Right atrium auricular region (tissue), 2 donors: ENCODE measurements at regions not wholly inside any gene's neighbourhood (a gene's known extent, or its start where the extent isn't known, plus 50 kb on each side); places are given as distances from the start of the nearest gene placed in this dataset.

Source experiments
- DNase-seq: peaks from one replicate; pipeline ENCODE4 v3.0.0-alpha.2; 2019; ENCODE audit warnings: low spot score
- H3K27ac ChIP-seq, 2 donors: fragments of 200-600 bp; sonication (generic); 1 replicate in 1 of 2; 2 replicates in 1 of 2; pipeline ENCODE4 v1.5.1; 2016 to 2019
- H3K27me3 ChIP-seq, 2 donors: fragments of 200-600 bp; sonication (generic); one replicate each; pipeline versions ENCODE4 v1.5.1 to v1.6.0; 2017 to 2019
- H3K36me3 ChIP-seq: fragments of 200-600 bp; sonication (generic); one replicate; pipeline ENCODE4 v1.5.1; 2016
- H3K4me1 ChIP-seq, 2 donors: fragments of 200-600 bp; sonication (generic); one replicate each; pipeline versions ENCODE4 v1.5.1 to v1.6.0; 2017 to 2019
- H3K4me3 ChIP-seq, 2 donors: fragments of 200-600 bp; sonication (generic); 1 replicate in 1 of 2; 2 replicates in 1 of 2; pipeline ENCODE4 v1.5.1; 2017 to 2019; ENCODE audit warnings: mild to moderate bottlenecking in 1 of 2, moderate library complexity in 1 of 2
- H3K9me3 ChIP-seq, 2 donors: fragments of 200-600 bp; sonication (generic); one replicate each; pipeline ENCODE4 v1.5.1; 2019
- CTCF ChIP-seq, 2 donors: fragments of 200-600 bp; sonication (generic); IDR thresholded peaks; one replicate each; pipeline ENCODE4 v1.5.1; 2019; ENCODE audit warnings: antibody characterized with exemption in 2 of 2

GRCh38 chr1:234865171-234866006 is 255.4 kb upstream of the IRF2BP2 start:
- Histone ChIP-seq H3K27me3 (no peaks in the 10 kb centered on the region), H3K4me1 (peaks cover 0 to 51% of the 10 kb centered on the region in 2 donors)
- no peak for DNase-seq

GRCh38 chr1:234864116-234864515 is 254.1 kb upstream of the IRF2BP2 start:
- H3K27ac ChIP-seq: peak overlapping the region; percentile 69 to 85
- H3K36me3 ChIP-seq: no peaks in the 10 kb centered on the region
- peaks cover 0 to 6% of the 10 kb centered on the region in 2 donors for H3K9me3 ChIP-seq
- H3K4me1 ChIP-seq: peaks cover 0 to 38% of the 10 kb centered on the region in 2 donors
- H3K27me3 ChIP-seq: no peaks in the 10 kb centered on the region
- no peak for DNase-seq
- TF ChIP-seq CTCF (IDR thresholded peaks at IDR 0.05): no peak
- no peak overlapping the region for H3K4me3 ChIP-seq

More at GRCh38 chr1:234865171-234866006, 255.4 kb upstream of the IRF2BP2 start:
- Histone ChIP-seq H3K27ac (peak overlapping the region; percentile 69 to 73), H3K36me3 (no peaks in the 10 kb centered on the region), H3K4me3 (no peak overlapping the region), H3K9me3 (peaks cover 0 to 6% of the 10 kb centered on the region in 2 donors)
- TF ChIP-seq CTCF (IDR thresholded peaks at IDR 0.05): no peak

- no peak overlapping the region for H3K4me3 ChIP-seq
- peak overlapping the region; percentile 69 to 85 for H3K27ac ChIP-seq
- DNase-seq: peak; percentile 77
- H3K36me3 ChIP-seq: no peaks in the 10 kb centered on the region
- TF ChIP-seq CTCF (IDR thresholded peaks at IDR 0.05): no peak
- peaks cover 0 to 38% of the 10 kb centered on the region in 2 donors for H3K4me1 ChIP-seq
- no peaks in the 10 kb centered on the region for H3K27me3 ChIP-seq
- H3K9me3 ChIP-seq: peaks cover 0 to 6% of the 10 kb centered on the region in 2 donors
These were observed 253.6 kb upstream of the IRF2BP2 start for GRCh38 chr1:234863551-234863971.

- Histone ChIP-seq H3K27me3 (no peaks in the 10 kb centered on the region), H3K36me3 (no peaks in the 10 kb centered on the region), H3K4me1 (peaks cover 0 to 38% of the 10 kb centered on the region in 2 donors), H3K4me3 (no peak overlapping the region), H3K27ac (peak overlapping the region; percentile 69 to 85), H3K9me3 (peaks cover 0 to 6% of the 10 kb centered on the region in 2 donors)
- no peak for TF ChIP-seq CTCF (IDR thresholded peaks at IDR 0.05)
- DNase-seq: peak; percentile 92
These were observed 253.1 kb upstream of the IRF2BP2 start for GRCh38 chr1:234862944-234863515.

GRCh38 chr1:234862360-234862943 is 252.5 kb upstream of the IRF2BP2 start:
- Histone ChIP-seq H3K4me3 (no peak overlapping the region), H3K27me3 (no peaks in the 10 kb centered on the region), H3K27ac (peak overlapping the region; percentile 69 to 85), H3K36me3 (no peaks in the 10 kb centered on the region), H3K4me1 (peaks cover 0 to 35% of the 10 kb centered on the region in 2 donors), H3K9me3 (peaks cover 0 to 6% of the 10 kb centered on the region in 2 donors)
- TF ChIP-seq CTCF (IDR thresholded peaks at IDR 0.05): no peak
- no peak for DNase-seq
